ENCODE measurements at regions not wholly inside any gene's neighbourhood (a gene's known extent, or its start where the extent isn't known, plus 50 kb on each side); places are given as distances from the start of the nearest gene placed in this dataset.

DNA sequence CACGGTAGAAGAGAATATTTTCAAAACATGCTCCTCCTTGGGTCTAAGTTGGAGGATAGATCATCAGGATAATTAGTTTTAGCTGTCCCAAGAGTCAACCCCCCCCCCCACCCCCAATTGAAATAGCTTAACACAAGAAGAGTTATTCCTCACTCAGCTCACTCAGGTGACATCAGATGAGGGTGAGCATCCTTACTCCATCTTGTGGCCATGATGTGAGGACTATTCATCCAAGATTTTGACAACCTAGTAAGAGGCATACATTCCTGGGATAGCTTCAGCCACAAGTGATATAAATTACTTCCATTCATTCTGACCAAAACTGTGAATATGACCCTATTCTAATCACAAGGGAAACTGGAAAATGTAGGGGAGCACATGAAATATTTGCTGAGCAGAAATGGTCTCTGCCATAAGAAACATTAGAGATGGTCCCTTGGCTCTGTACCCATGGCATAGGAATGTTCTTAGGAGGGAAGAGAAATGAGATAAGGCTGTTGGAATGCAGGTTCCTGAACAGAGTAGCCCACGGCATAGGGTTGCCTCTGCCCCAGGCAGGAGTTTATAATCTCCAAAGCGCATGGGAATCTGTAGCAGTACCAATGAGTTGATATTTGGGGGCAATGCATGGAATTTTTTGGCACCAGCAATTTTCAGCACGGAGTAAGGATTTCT is 257.2 kb downstream of the CYRIA start:
- no peak for DNase-seq

DNA sequence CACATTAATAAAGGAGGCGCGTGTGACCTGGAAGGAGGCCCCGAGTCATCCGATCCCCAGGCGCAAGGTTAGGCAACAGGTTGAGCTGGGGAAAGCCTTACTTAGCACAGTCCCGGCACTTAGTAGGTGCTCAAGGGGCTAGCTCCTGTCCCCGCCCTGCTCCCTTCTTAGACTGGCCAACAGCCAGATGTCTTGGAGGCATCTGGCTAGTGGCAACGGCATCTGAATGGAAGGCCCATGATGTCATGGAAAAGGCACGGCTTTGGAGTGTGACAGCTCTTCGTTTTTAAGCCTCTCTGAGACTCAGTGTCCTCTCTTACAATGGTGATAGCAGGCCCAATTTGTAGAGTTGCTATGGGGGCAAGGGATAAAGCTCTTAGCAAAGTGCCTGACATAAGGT is 258.3 kb downstream of the CYRIA start:
- no peak for DNase-seq

GRCh38 chr2:16406496-16407289 is 258.9 kb downstream of the CYRIA start:
- no peak for DNase-seq

DNA sequence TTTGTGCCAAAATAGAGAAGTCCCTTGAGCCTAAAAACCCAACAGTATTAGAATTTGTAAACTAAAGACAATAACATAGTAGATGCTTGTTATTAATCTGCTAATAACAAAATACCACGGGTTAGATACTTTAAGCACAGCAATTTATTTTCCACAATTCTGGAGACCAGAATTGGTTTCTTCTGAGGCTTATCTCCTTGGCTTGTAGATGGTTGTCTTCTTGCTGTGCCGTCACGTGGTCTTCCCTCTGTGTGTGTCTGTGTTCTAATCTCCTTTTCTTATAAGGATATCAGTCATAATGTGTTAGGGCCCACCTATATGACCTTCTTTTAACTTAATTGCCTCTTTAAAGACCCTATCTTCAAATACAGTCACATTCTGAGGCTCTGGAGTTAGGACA is 260.1 kb downstream of the CYRIA start:
- DNase-seq = no peak

- DNase-seq = no peak
Measured at GRCh38 chr2:16404551-16405300, 260.9 kb downstream of the CYRIA start.

DNA sequence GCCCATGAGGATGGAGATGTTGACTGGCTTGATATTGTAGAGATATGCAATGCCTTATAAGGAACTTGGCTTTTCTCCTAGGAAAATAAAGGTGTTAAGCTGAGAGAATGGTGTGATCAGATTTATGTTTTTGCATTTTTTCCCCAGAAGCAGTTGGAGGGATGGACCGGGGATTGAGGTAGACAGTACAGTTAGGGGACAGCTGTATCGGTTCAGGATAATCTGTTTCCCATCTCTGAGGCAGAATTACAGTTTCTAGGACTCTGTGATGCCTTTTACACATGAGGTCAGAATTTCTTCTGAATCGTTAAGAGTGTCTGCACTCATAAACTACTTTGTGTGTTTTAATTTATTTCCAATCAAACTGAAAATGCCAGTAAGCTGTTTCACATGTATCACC is 261.5 kb downstream of the CYRIA start:
- no peak for DNase-seq

DNA sequence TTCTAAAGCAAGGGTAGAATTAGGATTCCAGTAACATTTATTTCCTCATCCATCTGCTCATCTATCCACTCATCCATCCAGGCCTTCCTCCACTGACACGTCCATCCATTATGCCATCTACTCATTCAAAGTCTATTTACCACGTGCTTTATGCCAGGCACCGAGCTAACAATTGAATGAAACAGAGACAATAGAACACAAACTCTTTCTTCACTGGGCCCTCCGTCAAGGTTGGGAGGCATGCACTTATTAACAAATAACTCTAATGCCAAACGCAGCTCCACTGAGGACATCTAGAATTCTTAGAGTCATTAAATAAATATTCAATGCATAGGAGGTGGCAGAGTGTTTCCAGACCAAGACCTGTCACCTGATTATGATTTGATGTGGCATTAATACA is 262.7 kb downstream of the CYRIA start:
- no peak for DNase-seq

DNA sequence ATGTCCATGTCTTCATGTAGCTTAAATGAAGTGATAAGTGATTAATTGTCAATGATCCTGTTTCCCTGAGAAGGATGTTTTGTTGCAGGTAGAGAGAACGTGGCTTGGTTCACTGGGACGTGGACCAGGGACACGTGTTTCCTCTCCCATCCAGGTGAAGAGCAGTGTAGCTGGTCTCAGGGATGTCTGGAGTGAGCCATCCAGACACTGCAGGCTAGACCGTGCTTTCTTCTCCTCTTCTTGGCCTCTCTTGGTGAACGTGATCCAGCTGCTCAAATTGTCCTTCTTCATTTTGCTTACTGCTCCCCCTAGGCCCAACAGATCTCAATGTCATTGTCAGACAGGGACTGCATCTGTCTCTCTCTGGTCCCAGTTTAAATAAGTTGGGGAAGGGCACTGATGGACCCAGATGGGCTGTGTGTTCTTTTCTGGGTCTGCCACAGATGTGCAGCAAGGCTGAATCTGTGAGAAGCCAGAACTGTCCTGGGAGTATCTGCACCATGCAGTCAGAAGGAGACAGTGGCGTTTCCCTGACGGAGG is 263.8 kb downstream of the CYRIA start:
- DNase-seq = no peak

GRCh38 chr2:16400127-16400623 is 265.5 kb downstream of the CYRIA start:
- no peak for DNase-seq

DNA sequence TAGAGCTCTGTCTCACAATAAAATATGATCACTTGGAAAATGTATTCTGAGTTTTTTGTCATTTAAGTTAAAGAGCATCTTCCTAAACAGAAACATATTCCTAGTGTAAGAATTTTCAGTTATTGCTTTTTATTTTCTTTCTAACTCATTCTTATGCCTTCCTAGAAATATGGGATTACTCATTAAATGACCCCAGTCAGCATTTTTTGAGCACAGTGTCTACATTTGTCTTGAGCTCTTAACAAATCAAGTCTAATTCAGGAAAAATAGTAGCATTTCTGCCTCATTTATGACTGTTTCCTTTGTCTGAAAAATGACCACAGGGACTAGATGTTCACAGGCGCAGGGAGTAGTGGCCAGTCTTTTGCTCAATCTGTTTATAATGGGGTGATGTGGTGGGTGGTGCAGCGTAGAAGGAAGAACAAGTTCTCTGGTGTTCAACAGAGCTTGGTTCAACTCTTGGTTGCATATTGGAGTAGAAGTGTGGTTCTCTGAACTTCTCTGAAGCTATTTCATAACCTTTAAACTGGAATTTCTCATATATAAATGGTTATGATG is 267.1 kb downstream of the CYRIA start:
- no peak for DNase-seq

DNA sequence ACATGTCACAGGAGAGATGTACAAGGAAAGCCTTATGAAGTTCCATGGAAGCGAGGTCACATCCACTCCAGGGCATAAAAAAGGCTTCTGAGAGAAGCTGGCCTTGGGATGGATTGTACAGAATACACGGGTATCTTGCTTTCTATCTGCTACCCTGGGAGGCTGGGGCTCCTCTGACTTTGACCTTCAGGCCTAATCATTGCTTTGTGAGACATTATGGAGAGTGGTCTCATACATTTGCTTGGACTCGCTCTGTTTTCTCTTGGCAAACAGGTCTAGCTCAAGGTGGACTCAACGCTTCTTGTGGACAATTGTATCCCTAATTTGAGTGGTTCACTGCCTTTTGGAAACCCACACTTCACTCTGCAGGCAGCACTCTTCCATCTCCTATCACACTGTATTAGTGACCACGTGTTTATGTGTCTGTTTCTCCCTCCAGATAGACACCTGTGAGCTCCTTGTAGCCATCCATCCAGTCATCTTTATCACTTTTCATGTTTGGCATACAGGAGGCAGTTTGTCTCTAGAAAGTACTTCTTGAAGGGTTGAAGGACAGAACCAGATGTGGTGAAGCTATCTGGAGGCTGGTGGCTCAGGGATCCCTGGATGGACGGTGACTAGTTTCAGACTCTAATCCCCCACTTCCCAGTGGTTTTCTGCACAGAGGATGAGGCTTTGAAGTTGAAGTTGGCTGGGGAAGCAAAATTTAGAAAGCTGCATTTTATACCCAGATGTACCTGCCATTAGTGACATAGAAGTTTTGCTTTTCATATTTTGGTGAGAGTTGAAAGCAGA is 267.8 kb downstream of the CYRIA start:
- no peak for DNase-seq

GRCh38 chr2:16396986-16397385 is 268.6 kb downstream of the CYRIA start:
- no peak for DNase-seq

- DNase-seq = no peak
Measured at GRCh38 chr2:16396171-16396570, 269.5 kb downstream of the CYRIA start.

- DNase-seq = no peak
Measured at GRCh38 chr2:16395601-16396000, 270.0 kb downstream of the CYRIA start.

DNA sequence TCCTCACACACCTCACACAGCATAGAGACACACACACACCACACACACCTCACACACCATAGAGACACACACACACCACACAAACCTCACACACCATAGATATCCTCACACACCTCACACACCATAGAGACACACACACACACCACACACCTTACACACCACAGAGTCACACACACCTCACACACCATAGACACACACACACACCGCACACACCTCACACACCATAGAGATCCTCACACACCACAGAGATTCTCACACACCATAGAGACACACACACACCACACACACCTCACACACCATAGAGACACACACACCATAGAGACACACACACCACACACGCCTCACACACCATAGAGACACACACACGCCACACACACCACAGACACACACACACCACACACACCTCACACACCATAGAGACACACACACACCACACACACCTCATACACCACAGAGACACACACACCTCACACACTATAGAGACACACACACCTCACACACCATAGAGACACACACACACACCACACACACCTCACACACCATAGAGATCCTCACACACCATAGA is 270.6 kb downstream of the CYRIA start:
- no peak for DNase-seq

DNA sequence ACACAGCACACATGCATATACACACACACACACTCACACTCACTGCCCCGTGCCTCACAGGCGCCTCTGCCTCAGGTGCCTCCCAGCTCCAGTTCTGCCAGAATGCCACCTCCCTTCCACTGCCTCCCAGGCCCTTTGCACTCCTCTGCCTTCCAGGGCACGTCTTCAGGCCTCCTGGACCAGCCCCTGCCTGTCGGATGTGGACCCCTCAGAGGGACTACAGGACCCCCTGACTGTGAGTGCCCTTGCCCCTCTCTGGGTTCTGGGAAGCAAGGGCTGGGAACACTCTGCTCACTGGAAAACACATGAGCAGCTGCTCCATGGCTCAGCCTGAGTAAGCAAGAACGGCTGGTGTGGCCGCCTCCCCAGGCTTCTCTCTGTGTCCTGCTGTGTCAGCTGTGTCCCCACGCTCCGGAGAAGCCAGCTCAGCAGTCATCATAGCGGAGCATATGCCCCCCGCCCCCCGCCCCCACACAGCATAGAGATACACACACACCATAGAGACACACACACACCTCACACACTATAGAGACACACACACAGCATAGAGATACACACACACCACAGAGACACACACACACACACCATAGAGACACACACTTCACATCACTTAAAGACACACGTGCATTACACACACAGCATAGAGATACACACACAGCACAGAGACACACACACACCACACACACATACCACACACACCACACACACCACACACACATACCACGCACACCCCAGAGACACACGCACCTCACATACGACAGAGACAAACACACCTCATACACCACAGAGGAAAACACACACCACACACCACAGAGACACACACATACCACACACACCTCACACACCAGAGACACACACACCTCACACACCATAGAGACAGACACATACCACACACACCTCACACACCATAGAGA is 271.3 kb downstream of the CYRIA start:
- DNase-seq = peak; percentile 15

- no peak for DNase-seq
Measured at GRCh38 chr2:16393500-16394071, 272.0 kb downstream of the CYRIA start.

DNA sequence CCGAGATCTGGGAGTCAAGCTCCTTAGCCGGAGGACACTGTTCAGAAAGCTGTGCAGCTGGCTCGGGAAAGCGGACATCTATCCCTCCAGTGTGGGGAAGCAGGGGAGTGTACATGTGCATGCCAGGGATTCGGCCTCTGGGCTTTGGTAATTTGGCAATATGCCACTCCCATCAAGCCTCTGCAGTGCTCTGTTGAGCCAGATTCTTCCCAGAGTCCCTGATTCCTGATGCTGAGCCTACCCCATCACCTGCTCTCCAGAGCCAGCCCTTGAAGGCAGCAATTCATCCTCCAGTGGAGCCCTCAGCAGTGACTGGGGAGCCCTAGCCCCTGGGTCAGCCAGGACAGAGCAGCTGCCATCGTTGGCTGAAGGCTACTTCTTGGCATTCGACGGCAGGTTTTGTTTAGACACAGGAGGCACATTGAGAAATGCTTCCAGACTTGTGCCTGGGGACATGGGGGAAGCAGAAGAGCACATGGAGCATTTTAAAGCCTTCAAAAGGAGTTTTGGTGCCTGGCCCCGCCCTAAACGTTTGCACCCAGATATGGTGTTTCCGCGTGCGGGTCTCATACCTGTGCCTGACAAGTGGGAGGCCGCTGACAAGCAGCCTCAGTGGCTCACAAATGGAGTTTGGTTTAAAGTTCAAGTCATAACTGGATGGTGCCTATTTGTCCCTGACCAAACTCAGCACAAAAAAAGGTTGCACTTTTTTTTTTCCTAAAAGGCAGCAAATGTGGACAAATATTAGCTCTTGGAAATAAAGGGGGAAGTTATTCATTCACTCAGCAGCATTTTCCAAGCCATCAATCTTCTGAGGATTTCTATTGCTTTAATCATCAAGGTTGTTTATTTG is 272.8 kb downstream of the CYRIA start:
- no peak for DNase-seq

DNA sequence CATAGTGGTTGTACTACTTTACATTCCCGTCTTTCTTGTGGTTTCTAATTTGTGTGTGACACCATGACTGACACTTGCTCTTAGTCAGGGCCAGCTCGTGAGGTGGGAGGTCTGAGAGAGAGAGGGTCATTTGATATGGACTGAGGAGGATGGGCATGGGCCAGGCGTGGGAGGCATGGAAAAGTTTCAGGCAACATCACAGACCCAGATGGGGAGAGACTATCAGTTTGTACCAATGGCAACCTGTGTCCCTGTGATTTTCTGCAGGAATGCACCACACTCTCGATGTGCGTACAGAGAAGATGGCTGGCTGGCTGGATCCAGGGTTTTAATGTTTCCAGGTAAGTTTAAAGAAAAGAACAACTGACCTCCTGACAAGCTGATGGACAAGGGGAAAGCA is 273.6 kb downstream of the CYRIA start:
- no peak for DNase-seq
